ENCODE measurements at regions not wholly inside any gene's neighbourhood (a gene's known extent, or its start where the extent isn't known, plus 50 kb on each side); places are given as distances from the start of the nearest gene placed in this dataset.

DNA sequence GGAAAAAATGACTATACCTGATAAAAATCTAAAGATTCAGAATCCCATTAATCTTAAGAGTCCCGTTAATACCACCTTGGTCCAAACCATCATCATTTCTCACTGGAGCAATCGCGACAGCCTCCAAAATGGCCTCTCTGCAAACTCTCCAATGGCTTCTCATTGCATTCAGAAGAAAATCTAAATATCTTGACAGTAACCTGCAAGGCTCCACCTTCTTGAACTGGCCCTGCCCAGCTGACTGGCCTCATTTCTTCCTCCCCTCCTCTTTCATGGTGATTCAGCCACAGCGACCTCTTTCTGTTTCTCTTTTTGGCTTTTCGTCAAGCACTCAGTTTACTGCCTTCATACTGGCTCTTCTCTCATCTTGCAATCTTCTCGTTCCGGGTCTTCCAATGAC is 56.2 kb upstream of the GPRIN3 start:
- no peak for DNase-seq (ENCODE audit: low read depth in 2 of 2)

DNA sequence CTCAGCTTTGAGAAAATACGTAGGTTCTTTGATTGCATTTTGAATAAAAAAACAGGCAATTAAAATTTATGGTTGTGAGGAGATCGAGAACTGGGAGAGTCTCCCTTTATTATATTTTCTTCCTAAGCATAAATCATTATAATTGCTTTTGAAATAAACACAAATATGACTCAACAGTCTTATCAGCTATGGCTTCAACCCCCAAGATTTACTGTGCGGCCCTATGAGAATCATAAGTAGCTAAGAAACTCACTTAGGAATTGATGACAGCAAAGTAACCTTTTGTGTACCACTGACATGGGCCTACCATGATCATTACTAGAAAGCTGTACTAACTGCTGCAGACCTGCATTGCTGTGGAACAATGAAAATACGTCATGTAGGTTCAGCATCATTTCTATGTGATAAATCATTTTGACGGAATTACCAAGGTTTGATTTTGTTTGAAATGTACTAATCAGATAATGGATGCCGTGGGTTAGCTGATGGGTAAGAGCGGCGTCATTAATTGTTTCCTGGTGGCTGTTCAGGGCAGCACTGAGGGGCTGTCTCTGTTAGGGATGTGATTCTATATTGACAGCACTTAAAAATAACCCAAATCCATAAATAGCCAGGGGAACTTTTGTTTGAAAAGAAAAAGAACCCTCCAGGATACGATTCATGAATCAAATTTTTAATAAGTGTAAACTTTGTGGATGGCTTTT is 51.5 kb upstream of the GPRIN3 start:
- no peak for DNase-seq (ENCODE audit: low read depth in 2 of 2)

DNA sequence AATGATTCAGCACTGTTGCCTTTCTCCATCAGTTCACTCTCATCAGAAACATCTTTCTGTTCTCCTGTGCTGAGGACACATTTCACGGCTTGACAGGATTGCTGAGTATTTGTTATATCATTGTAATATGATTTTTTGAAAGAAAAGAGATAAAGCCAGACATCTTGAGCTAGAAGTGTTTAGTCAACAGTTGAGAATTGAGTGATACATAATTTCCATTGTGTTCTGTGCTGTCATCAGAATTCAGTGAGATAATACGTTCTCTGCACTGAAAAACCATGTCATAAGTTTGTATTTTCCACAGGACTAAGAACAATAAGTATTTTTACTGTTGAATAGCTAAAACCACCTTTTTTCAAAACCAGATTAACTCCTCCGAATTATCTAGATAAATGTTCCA is 50.2 kb upstream of the GPRIN3 start:
- DNase-seq (ENCODE audit: low read depth in 2 of 2): no peak

Data from stimulated activated CD8-positive, alpha-beta memory T cell treated with anti-CD3 and anti-CD28 coated beads, Interleukin-15, amount 100 ng/mL, for 48 hours (primary cell).